HepG2 (cell line): ENCODE measurements at regions not wholly inside any gene's neighbourhood (a gene's known extent, or its start where the extent isn't known, plus 50 kb on each side); places are given as distances from the start of the nearest gene placed in this dataset.

Experiments
- ATAC-seq: fragments of 200-7000 bp; cut with Tn5 transposase; 3 replicates; pipeline ENCODE4 v1.9.1; 2020; ENCODE audit warnings: mild to moderate bottlenecking, moderate library complexity
- BruUV-seq: library from RNA; stranded (reverse); fragments of 400-500 nt; replicated peaks from 2 replicates; lab custom pipeline; 2021; lab: Mats Ljungman, UMichigan
- CTCF ChIA-PET: fragments of 300-600 bp; formaldehyde crosslinking; extraction: SDS; loops from one replicate; lab custom pipeline; 2021; ENCODE audit warnings: low total read pairs, inconsistent platforms, low intra/inter-chr PET ratio; lab: Yijun Ruan, JAX
- POLR2A ChIA-PET: fragments of 350-600 bp; sonication (Branson Sonifier 250); formaldehyde crosslinking; loops from one replicate; lab custom pipeline; 2020; ENCODE audit warnings: antibody characterized with exemption, inconsistent platforms; lab: Yijun Ruan, JAX
- DNase-seq: peaks from one replicate; pipeline ENCODE4 v3.0.0-alpha.2; 2015; ENCODE audit warnings: low spot score
- FAIRE-seq: peaks from 3 replicates; lab custom pipeline; 2011; peaks lifted over from hg19 to GRCh38; lab: Jason Lieb, UNC
- H2AFZ ChIP-seq: one replicate; pipeline ENCODE4 v1.6.1; 2011; ENCODE audit warnings: low read length, inconsistent platforms
- H3K27ac ChIP-seq: fragments of 300-600 bp; 3 replicates; pipeline ENCODE4 v1.8.0; 2011; ENCODE audit warnings: mixed run types, mild to moderate bottlenecking, mixed read lengths, low read length, inconsistent platforms; ENCODE audit not compliant: insufficient read depth; ENCODE audit errors: extremely low read length
- H3K27me3 ChIP-seq, 2 experiments: fragments of 200-600 bp in 1 of 2; 2 replicates in 1 of 2; 3 replicates in 1 of 2; pipeline versions ENCODE4 v1.6.0 to v1.8.0; 2011; ENCODE audit warnings: low read length in 2 of 2, mild to moderate bottlenecking in 2 of 2, moderate library complexity in 2 of 2, inconsistent platforms in 1 of 2; ENCODE audit not compliant: insufficient read depth in 2 of 2, control insufficient read depth in 1 of 2
- H3K36me3 ChIP-seq, 2 experiments: fragments of 200-600 bp in 1 of 2; replicated peaks in 1 of 2; 2 replicates in 1 of 2; 3 replicates in 1 of 2; pipeline versions ENCODE4 v1.5.1 to v1.8.0; 2011; ENCODE audit warnings: low read length in 2 of 2, inconsistent platforms in 1 of 2; ENCODE audit not compliant: insufficient read depth in 2 of 2, control insufficient read depth in 1 of 2
- H3K4me1 ChIP-seq: 2 replicates; pipeline ENCODE4 v1.5.1; 2012; ENCODE audit warnings: low read length, inconsistent platforms; ENCODE audit not compliant: insufficient read depth
- H3K4me2 ChIP-seq: 2 replicates; pipeline ENCODE4 v1.6.0; 2011; ENCODE audit warnings: low read depth, low read length, inconsistent platforms
- H3K4me3 ChIP-seq, 3 experiments: fragments of 200-600 bp in 1 of 3; sonication (generic), shearing (Covaris generic) in 1 of 3; replicated peaks in 1 of 3; 2 replicates each; pipeline ENCODE4 v1.5.1; 2011 to 2016; ENCODE audit warnings: low read length in 3 of 3, inconsistent platforms in 2 of 3, low read depth in 2 of 3, mild to moderate bottlenecking in 2 of 3, control low read depth in 1 of 3, mixed read lengths in 1 of 3; ENCODE audit not compliant: insufficient read depth in 1 of 3
- H3K79me2 ChIP-seq: one replicate; pipeline ENCODE4 v1.6.1; 2011; ENCODE audit warnings: low read length, inconsistent platforms; ENCODE audit not compliant: insufficient read depth
- H3K9ac ChIP-seq: 2 replicates; pipeline ENCODE4 v1.6.0; 2011; ENCODE audit warnings: mild to moderate bottlenecking, low read depth, low read length, inconsistent platforms; ENCODE audit not compliant: insufficient read depth
- H3K9me3 ChIP-seq: 2 replicates; pipeline ENCODE4 v1.5.1; 2012; ENCODE audit warnings: mild to moderate bottlenecking, low read length
- H4K20me1 ChIP-seq: 2 replicates; pipeline ENCODE4 v1.6.0; 2011; ENCODE audit warnings: inconsistent platforms, mild to moderate bottlenecking, low read length, moderate library complexity; ENCODE audit not compliant: insufficient read depth
- AHR ChIP-seq: IDR thresholded peaks from 2 replicates; pipeline ENCODE4 v1.6.1; 2018; ENCODE audit warnings: missing genetic modification reagents, missing compliant biosample characterization
- BORCS8-MEF2B ChIP-seq: sonication (generic); formaldehyde crosslinking; IDR thresholded peaks from 2 replicates; pipeline ENCODE4 v1.8.0; 2022; ENCODE audit warnings: mild to moderate bottlenecking, missing genetic modification reagents
- CBX5 ChIP-seq: sonication (generic); formaldehyde crosslinking; IDR thresholded peaks from 2 replicates; pipeline ENCODE4 v1.4.0; 2020; ENCODE audit warnings: missing genetic modification reagents, borderline replicate concordance
- ETV5 ChIP-seq: IDR thresholded peaks from 2 replicates; pipeline ENCODE4 v1.6.1; 2018; ENCODE audit warnings: missing biosample characterization, missing genetic modification reagents, inconsistent platforms, borderline replicate concordance
- FOXK1 ChIP-seq: sonication (generic); formaldehyde crosslinking; IDR thresholded peaks from 2 replicates; pipeline ENCODE4 v1.4.0; 2020; ENCODE audit warnings: low read depth, missing genetic modification reagents, borderline replicate concordance
- HMGA1 ChIP-seq: sonication (generic); formaldehyde crosslinking; conservative IDR thresholded peaks from 2 replicates; pipeline ENCODE4 v1.4.0; 2020; ENCODE audit warnings: missing genetic modification reagents
- HNRNPLL ChIP-seq: fragments of 200-400 bp; formaldehyde crosslinking; IDR thresholded peaks from 2 replicates; pipeline ENCODE4 v1.6.1; 2017; ENCODE audit warnings: mild to moderate bottlenecking, low read depth, low read length; ENCODE audit not compliant: poor library complexity, severe bottlenecking
- HOXD1 ChIP-seq: sonication (generic); formaldehyde crosslinking; IDR thresholded peaks from 2 replicates; pipeline ENCODE4 v1.5.0; 2020; ENCODE audit warnings: missing genetic modification reagents
- NFE2 ChIP-seq: sonication (generic); formaldehyde crosslinking; IDR thresholded peaks from 2 replicates; pipeline ENCODE4 v1.4.0; 2020; ENCODE audit warnings: missing genetic modification reagents
- SNRNP70 ChIP-seq: fragments of 200-400 bp; formaldehyde crosslinking; IDR thresholded peaks from 2 replicates; pipeline ENCODE4 v1.6.1; 2017; ENCODE audit warnings: mild to moderate bottlenecking, low read depth, low read length, moderate library complexity
- SP2 ChIP-seq: sonication (generic); formaldehyde crosslinking; IDR thresholded peaks from 2 replicates; pipeline ENCODE4 v1.5.1; 2020; ENCODE audit warnings: mild to moderate bottlenecking, missing genetic modification reagents
- ZEB1 ChIP-seq: IDR thresholded peaks from 2 replicates; pipeline ENCODE4 v1.6.1; 2012; ENCODE audit warnings: mild to moderate bottlenecking, low read depth, inconsistent platforms; ENCODE audit not compliant: insufficient replicate concordance
- ZFP36L1 ChIP-seq: sonication (generic); formaldehyde crosslinking; IDR thresholded peaks from 2 replicates; pipeline ENCODE4 v1.8.0; 2022; ENCODE audit warnings: mild to moderate bottlenecking, missing genetic modification reagents, moderate library complexity
- ZMYM3 ChIP-seq: sonication (generic); formaldehyde crosslinking; IDR thresholded peaks from 2 replicates; pipeline ENCODE4 v1.5.1; 2020; ENCODE audit warnings: mild to moderate bottlenecking, missing genetic modification reagents
- ZNF136 ChIP-seq: sonication (generic); formaldehyde crosslinking; IDR thresholded peaks from 2 replicates; pipeline ENCODE4 v1.8.1; 2022; ENCODE audit warnings: low read depth, mild to moderate bottlenecking, moderate library complexity, missing genetic modification reagents
- ZNF546 ChIP-seq: sonication (generic); formaldehyde crosslinking; conservative IDR thresholded peaks from 2 replicates; pipeline ENCODE4 v1.8.1; 2023; ENCODE audit warnings: mild to moderate bottlenecking, missing genetic modification reagents
- ZNF749 ChIP-seq: sonication (generic); formaldehyde crosslinking; IDR thresholded peaks from 2 replicates; pipeline ENCODE4 v1.8.0; 2022; ENCODE audit warnings: mild to moderate bottlenecking, missing genetic modification reagents, moderate library complexity, borderline replicate concordance
- ZNF782 ChIP-seq: sonication (generic); formaldehyde crosslinking; IDR thresholded peaks from 2 replicates; pipeline ENCODE4 v1.4.0; 2020; ENCODE audit warnings: missing genetic modification reagents, mild to moderate bottlenecking, borderline replicate concordance
- WGBS: methylation state at CpG from one replicate; pipeline ENCODE4 v1.1.6; 2017; ENCODE audit warnings: low lambda C conversion rate; 5-methylcytosine and 5-hydroxymethylcytosine counted together
- in situ Hi-C: cut with HindIII; loops from 2 replicates; pipeline ENCODE4 v1.10.0; 2017; ENCODE audit warnings: low pct_unique_long_range_greater_than_20kb; ENCODE audit not compliant: extremely low pct_ligation_motif_present
- intact Hi-C: fragments of 100-400 bp; cut with micrococcal nuclease; formaldehyde crosslinking; loops from one replicate; pipeline ENCODE4 v1.10.0; 2022; ENCODE audit not compliant: unreplicated experiment
- TF ChIP-seq, protein P1 (sequence below): sonication (generic); formaldehyde crosslinking; IDR thresholded peaks from 2 replicates; pipeline ENCODE4 v1.4.0; 2020; ENCODE audit warnings: missing genetic modification reagents

DNA sequence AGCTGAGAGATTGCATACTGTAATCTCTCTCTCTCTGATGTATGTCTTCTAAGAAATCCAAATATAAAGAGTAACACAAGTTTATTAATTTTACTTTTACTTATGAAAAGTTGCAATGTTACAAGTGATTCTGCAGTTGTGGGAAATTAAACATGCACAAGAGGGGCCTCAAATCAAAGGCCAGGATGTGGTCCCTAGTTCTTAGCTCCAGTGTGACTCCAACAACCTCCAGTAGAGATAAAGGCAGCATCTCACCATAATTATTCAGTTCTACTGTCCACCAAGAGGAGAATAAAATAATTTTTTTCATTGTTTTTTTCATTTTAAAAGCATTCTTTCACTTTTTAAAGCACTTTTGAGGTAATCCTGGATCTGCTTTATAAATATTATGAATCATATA lies 223.3 kb downstream of the RAP2B start:
- CTCF ChIA-PET = no interaction called here
- FAIRE-seq = no peak

DNA sequence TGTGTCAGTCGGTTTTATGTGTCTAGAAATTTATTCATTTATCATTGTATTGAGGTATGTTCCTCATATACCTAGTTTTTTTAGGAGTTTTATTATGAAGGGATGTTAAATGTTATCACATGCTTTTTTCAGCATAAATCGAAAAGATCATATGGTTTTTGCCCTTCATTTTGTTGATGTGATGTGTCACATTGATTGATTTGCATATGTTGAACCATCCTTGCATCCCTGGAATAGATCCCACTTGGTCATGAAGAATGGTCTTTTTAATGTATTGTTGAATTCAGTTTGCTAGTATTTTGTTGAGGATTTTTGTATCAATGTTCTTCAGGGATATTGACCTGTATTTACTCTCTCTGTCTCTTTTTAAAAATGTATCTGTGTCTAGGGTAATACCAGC lies 230.3 kb downstream of the RAP2B start:
- Histone ChIP-seq H3K36me3 (no peaks in the 10 kb centered on the region), H3K9ac (no peak overlapping the region), H3K27ac (no peak overlapping the region), H4K20me1 (no peaks in the 10 kb centered on the region), H3K4me3 (no peak overlapping the region), H3K4me1 (no peaks in the 10 kb centered on the region), H3K27me3 (no peaks in the 10 kb centered on the region), H2AFZ (no peak overlapping the region), H3K79me2 (no peaks in the 10 kb centered on the region), H3K9me3 (peaks cover 8% of the 10 kb centered on the region; the same call in 1 of the 2 replicates), H3K4me2 (no peak overlapping the region)
- in situ Hi-C loops = no loop called here
- DNase-seq (no peak), ATAC-seq (no peak), FAIRE-seq (no peak)
- intact Hi-C loops = no loop called here
- ChIA-PET POLR2A (no interaction called here), CTCF (no interaction called here)
- TF ChIP-seq ETV5 = no peak
- TF ChIP-seq ZNF749 (CRISPR knock-in tag) = no peak
- TF ChIP-seq FOXK1 (CRISPR knock-in tag) = no peak
- TF ChIP-seq CBX5 (CRISPR knock-in tag) = no peak
- TF ChIP-seq ZMYM3 (CRISPR knock-in tag) = no peak
- no peak for TF ChIP-seq ZNF546 (CRISPR knock-in tag)
- no peak for TF ChIP-seq NFE2 (CRISPR knock-in tag)
- TF ChIP-seq ZNF782 (CRISPR knock-in tag) = no peak
- TF ChIP-seq SP2 (CRISPR knock-in tag) = no peak
- no peak for TF ChIP-seq SNRNP70
- no TSS peak for BruUV-seq
- WGBS = 1% methylated on average over 2 of the region's 2 CpGs

More for the DNA sequence above, 223.3 kb downstream of the RAP2B start:
- no peak overlapping the region for H3K4me3 ChIP-seq
- H3K36me3 ChIP-seq = no peaks in the 10 kb centered on the region
- no peak overlapping the region for H3K27ac ChIP-seq
- intact Hi-C loops (no loop called here), in situ Hi-C loops (no loop called here)
- POLR2A ChIA-PET = no interaction called here
- ATAC-seq (no peak), DNase-seq (no peak)
- peaks cover 0 to 4% of the 10 kb centered on the region in 2 experiments; a peak in 1 of 5 replicates for H3K27me3 ChIP-seq
- no peaks in the 10 kb centered on the region for H3K79me2 ChIP-seq
- BruUV-seq = no TSS peak
- no peaks in the 10 kb centered on the region for H3K9me3 ChIP-seq
- H3K4me1 ChIP-seq = no peaks in the 10 kb centered on the region
- no peaks in the 10 kb centered on the region for H4K20me1 ChIP-seq
- H3K4me2 ChIP-seq = no peak overlapping the region
- H2AFZ ChIP-seq = no peak overlapping the region
- H3K9ac ChIP-seq = no peak overlapping the region
- TF ChIP-seq ZNF136 (no peak), BORCS8-MEF2B (no peak), HNRNPLL (no peak), ZEB1 (no peak), ZFP36L1 (CRISPR knock-in tag) (no peak), HMGA1 (CRISPR knock-in tag) (no peak), AHR (no peak), HOXD1 (CRISPR knock-in tag) (no peak)
- TF ChIP-seq, protein P1, sequence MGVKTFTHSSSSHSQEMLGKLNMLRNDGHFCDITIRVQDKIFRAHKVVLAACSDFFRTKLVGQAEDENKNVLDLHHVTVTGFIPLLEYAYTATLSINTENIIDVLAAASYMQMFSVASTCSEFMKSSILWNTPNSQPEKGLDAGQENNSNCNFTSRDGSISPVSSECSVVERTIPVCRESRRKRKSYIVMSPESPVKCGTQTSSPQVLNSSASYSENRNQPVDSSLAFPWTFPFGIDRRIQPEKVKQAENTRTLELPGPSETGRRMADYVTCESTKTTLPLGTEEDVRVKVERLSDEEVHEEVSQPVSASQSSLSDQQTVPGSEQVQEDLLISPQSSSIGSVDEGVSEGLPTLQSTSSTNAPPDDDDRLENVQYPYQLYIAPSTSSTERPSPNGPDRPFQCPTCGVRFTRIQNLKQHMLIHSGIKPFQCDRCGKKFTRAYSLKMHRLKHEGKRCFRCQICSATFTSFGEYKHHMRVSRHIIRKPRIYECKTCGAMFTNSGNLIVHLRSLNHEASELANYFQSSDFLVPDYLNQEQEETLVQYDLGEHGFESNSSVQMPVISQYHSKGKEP (CRISPR knock-in tag) = no peak
